ENCODE measurements at regions not wholly inside any gene's neighbourhood (a gene's known extent, or its start where the extent isn't known, plus 50 kb on each side); places are given as distances from the start of the nearest gene placed in this dataset.

DNA sequence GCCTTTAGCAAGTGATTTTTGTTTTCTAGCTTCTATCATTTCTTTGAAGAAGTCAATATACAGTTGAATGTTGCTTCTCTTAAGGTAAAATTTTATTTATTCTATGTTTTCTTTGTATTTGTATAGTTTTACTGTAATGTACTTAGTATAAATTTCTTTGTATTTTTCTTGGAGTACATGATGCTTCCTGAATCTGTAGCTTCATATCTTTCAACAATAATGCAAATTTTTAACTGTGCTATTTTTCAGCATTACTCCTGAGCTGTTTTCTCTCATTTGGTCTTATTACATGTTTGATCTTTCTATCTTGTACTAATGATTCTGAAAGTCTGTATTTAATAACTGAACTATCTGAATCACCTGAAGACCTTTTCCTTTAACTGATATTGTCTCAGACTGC is 253.9 kb upstream of the NXPH2 start:
- no peak for TF ChIP-seq CTCF (IDR thresholded peaks at IDR 0.05; ENCODE audit: insufficient read depth in 1 of 2, low read depth in 1 of 2, low read length in 1 of 2, severe bottlenecking in 1 of 2, unreplicated experiment in 1 of 2)
- H3K4me3 ChIP-seq (ENCODE audit: low read depth, low read length): no peak overlapping the region
- H3K36me3 ChIP-seq (ENCODE audit: control insufficient read depth, insufficient read depth, low read length): no peaks in the 10 kb centered on the region
- Mint-ChIP-seq H3K9me3 (ENCODE audit: unreplicated experiment) (no peaks in the 10 kb centered on the region), H3K36me3 (ENCODE audit: insufficient read depth, unreplicated experiment) (no peaks in the 10 kb centered on the region), H3K27me3 (ENCODE audit: insufficient read depth, unreplicated experiment) (peaks cover 4% of the 10 kb centered on the region), H3K4me3 (ENCODE audit: unreplicated experiment) (no peak overlapping the region), H3K4me1 (ENCODE audit: low read depth, unreplicated experiment) (no peaks in the 10 kb centered on the region), H3K27ac (ENCODE audit: unreplicated experiment) (no peak overlapping the region)
- POLR2A ChIA-PET: no interaction called here
- intact Hi-C loops (cut with micrococcal nuclease; ENCODE audit: unreplicated experiment): no loop called here
- no peaks in the 10 kb centered on the region for H3K27me3 ChIP-seq (replicated peaks; ENCODE audit: control insufficient read depth, insufficient read depth, low read length)
- H3K4me1 ChIP-seq: no peaks in the 10 kb centered on the region
- no peaks in the 10 kb centered on the region for H3K9me3 ChIP-seq
- CTCF ChIA-PET: no interaction called here
- DNase-seq: no peak
- no TSS peak for BruUV-seq (replicated peaks)

- Histone ChIP-seq H3K36me3 (ENCODE audit: control insufficient read depth, insufficient read depth, low read length) (no peaks in the 10 kb centered on the region), H3K27me3 (replicated peaks; ENCODE audit: control insufficient read depth, insufficient read depth, low read length) (no peaks in the 10 kb centered on the region), H3K4me1 (no peaks in the 10 kb centered on the region), H3K9me3 (no peaks in the 10 kb centered on the region), H3K4me3 (ENCODE audit: low read depth, low read length) (no peak overlapping the region)
- intact Hi-C loops (cut with micrococcal nuclease; ENCODE audit: unreplicated experiment): no loop called here
- no TSS peak for BruUV-seq (replicated peaks)
- no peaks in the 10 kb centered on the region for H3K9me3 Mint-ChIP-seq (ENCODE audit: unreplicated experiment)
- ChIA-PET CTCF (no interaction called here), POLR2A (no interaction called here)
- no peaks in the 10 kb centered on the region for H3K4me1 Mint-ChIP-seq (ENCODE audit: low read depth, unreplicated experiment)
- no peak overlapping the region for H3K4me3 Mint-ChIP-seq (ENCODE audit: unreplicated experiment)
- H3K27ac Mint-ChIP-seq (ENCODE audit: unreplicated experiment): no peak overlapping the region
- no peaks in the 10 kb centered on the region for H3K36me3 Mint-ChIP-seq (ENCODE audit: insufficient read depth, unreplicated experiment)
- H3K27me3 Mint-ChIP-seq (ENCODE audit: insufficient read depth, unreplicated experiment): peaks cover 4% of the 10 kb centered on the region
- DNase-seq: no peak
- TF ChIP-seq CTCF (IDR thresholded peaks at IDR 0.05; ENCODE audit: insufficient read depth in 1 of 2, low read depth in 1 of 2, low read length in 1 of 2, severe bottlenecking in 1 of 2, unreplicated experiment in 1 of 2): no peak
These were observed 253.1 kb upstream of the NXPH2 start for GRCh38 chr2:139033300-139033699.

- Mint-ChIP-seq H3K27ac (ENCODE audit: unreplicated experiment) (no peak overlapping the region), H3K4me3 (ENCODE audit: unreplicated experiment) (no peak overlapping the region), H3K27me3 (ENCODE audit: insufficient read depth, unreplicated experiment) (no peaks in the 10 kb centered on the region), H3K4me1 (ENCODE audit: low read depth, unreplicated experiment) (no peaks in the 10 kb centered on the region), H3K36me3 (ENCODE audit: insufficient read depth, unreplicated experiment) (no peaks in the 10 kb centered on the region), H3K9me3 (ENCODE audit: unreplicated experiment) (no peaks in the 10 kb centered on the region)
- H3K27me3 ChIP-seq (replicated peaks; ENCODE audit: control insufficient read depth, insufficient read depth, low read length): no peaks in the 10 kb centered on the region
- no TSS peak for BruUV-seq (replicated peaks)
- POLR2A ChIA-PET: no interaction called here
- CTCF ChIA-PET: interaction anchor here (0.5 to 1.5 kb wide), 5 partner anchors 108 to 187 kb away, joined by 3 to 6 read pairs (median 3); no protein-coding TSS in a partner anchor
- no peak overlapping the region for H3K4me3 ChIP-seq (ENCODE audit: low read depth, low read length)
- peak; percentile 38 to 43 for DNase-seq
- no peaks in the 10 kb centered on the region for H3K9me3 ChIP-seq
- intact Hi-C loops (cut with micrococcal nuclease; ENCODE audit: unreplicated experiment): loop anchor here (1.0 kb wide), 2 partner anchors 108 to 185 kb away; no protein-coding TSS in a partner anchor
- H3K4me1 ChIP-seq: no peaks in the 10 kb centered on the region
- no peaks in the 10 kb centered on the region for H3K36me3 ChIP-seq (ENCODE audit: control insufficient read depth, insufficient read depth, low read length)
- peak in 1 of 2 experiments; percentile 69 for TF ChIP-seq CTCF (IDR thresholded peaks at IDR 0.05; ENCODE audit: insufficient read depth in 1 of 2, low read depth in 1 of 2, low read length in 1 of 2, severe bottlenecking in 1 of 2, unreplicated experiment in 1 of 2)
These were observed 251.5 kb upstream of the NXPH2 start for GRCh38 chr2:139031722-139032121.

All from Caco-2 (cell line).